DMS153 treated with DMSO at 0.1 percent for 48 hours (cell line): ENCODE measurements at regions not wholly inside any gene's neighbourhood (a gene's known extent, or its start where the extent isn't known, plus 50 kb on each side); places are given as distances from the start of the nearest gene placed in this dataset.
"Not testable (repeated sequence)": the region's sequence is repeated elsewhere in the genome, so short reads cannot be mapped to it uniquely, and the experiment has no call there.

ENCODE experiments used
- DNase-seq: peaks from one replicate; lab custom pipeline; 2025; ENCODE audit not compliant: unreplicated experiment; lab: John Stamatoyannopoulos, UW

GRCh38 chr6:145075425-145075824 lies 659.9 kb downstream of the EPM2A start:
- no peak for DNase-seq

- no peak for DNase-seq
These were observed 659.0 kb downstream of the EPM2A start for GRCh38 chr6:145076115-145076841.

- no peak for DNase-seq
These were observed 657.9 kb downstream of the EPM2A start for GRCh38 chr6:145077382-145077781.

GRCh38 chr6:145080651-145081050 lies 654.7 kb downstream of the EPM2A start:
- no peak for DNase-seq

- DNase-seq: no peak
These were observed 653.6 kb downstream of the EPM2A start for GRCh38 chr6:145081677-145082076.

- DNase-seq: no peak
These were observed 653.0 kb downstream of the EPM2A start for GRCh38 chr6:145082359-145082758.

- no peak for DNase-seq
These were observed 649.1 kb downstream of the EPM2A start for GRCh38 chr6:145086197-145086596.

- DNase-seq: no peak
These were observed 648.3 kb downstream of the EPM2A start for GRCh38 chr6:145087034-145087433.

GRCh38 chr6:145090801-145091585 lies 644.3 kb downstream of the EPM2A start:
- DNase-seq: no peak

GRCh38 chr6:145091586-145092142 lies 643.7 kb downstream of the EPM2A start:
- no peak for DNase-seq

GRCh38 chr6:145092554-145092953 lies 642.8 kb downstream of the EPM2A start:
- no peak for DNase-seq

- no peak for DNase-seq
These were observed 642.1 kb downstream of the EPM2A start for GRCh38 chr6:145093226-145093625.

GRCh38 chr6:145096846-145097245 lies 638.5 kb downstream of the EPM2A start:
- no peak for DNase-seq

- DNase-seq: not testable (repeated sequence)
These were observed 637.2 kb downstream of the EPM2A start for GRCh38 chr6:145098127-145098526.

GRCh38 chr6:145099713-145100112 lies 635.6 kb downstream of the EPM2A start:
- no peak for DNase-seq

- no peak for DNase-seq
These were observed 625.2 kb downstream of the EPM2A start for GRCh38 chr6:145110109-145110508.

- not testable (repeated sequence) for DNase-seq
These were observed 623.9 kb downstream of the EPM2A start for GRCh38 chr6:145111407-145111806.

GRCh38 chr6:145112711-145113148 lies 622.6 kb downstream of the EPM2A start:
- no peak for DNase-seq

GRCh38 chr6:145115638-145116037 lies 619.7 kb downstream of the EPM2A start:
- no peak for DNase-seq

- DNase-seq: no peak
These were observed 618.6 kb downstream of the EPM2A start for GRCh38 chr6:145116591-145117178.

GRCh38 chr6:145118224-145118623 lies 617.1 kb downstream of the EPM2A start:
- DNase-seq: no peak

GRCh38 chr6:145119081-145119480 lies 616.2 kb downstream of the EPM2A start:
- peak; percentile 10 for DNase-seq
